GM12865 (cell line): ENCODE measurements at regions not wholly inside any gene's neighbourhood (a gene's known extent, or its start where the extent isn't known, plus 50 kb on each side); places are given as distances from the start of the nearest gene placed in this dataset.
A peak's percentile ranks its signal among the peaks of the same experiment; 100 is the strongest.

Source experiments
- DNase-seq: peaks from one replicate; pipeline ENCODE4 v3.0.0; 2010; ENCODE audit warnings: low read depth
- H3K4me3 ChIP-seq: 2 replicates; pipeline ENCODE4 v1.5.1; 2011; ENCODE audit warnings: mild to moderate bottlenecking, low read depth, low read length, control low read depth
- TF ChIP-seq, protein P1 (sequence below): IDR thresholded peaks from 2 replicates; pipeline ENCODE4 v1.5.1; 2011; ENCODE audit warnings: low read length, control low read depth, low read depth, inconsistent platforms; ENCODE audit not compliant: insufficient read depth; ENCODE audit errors: missing control alignments

DNA sequence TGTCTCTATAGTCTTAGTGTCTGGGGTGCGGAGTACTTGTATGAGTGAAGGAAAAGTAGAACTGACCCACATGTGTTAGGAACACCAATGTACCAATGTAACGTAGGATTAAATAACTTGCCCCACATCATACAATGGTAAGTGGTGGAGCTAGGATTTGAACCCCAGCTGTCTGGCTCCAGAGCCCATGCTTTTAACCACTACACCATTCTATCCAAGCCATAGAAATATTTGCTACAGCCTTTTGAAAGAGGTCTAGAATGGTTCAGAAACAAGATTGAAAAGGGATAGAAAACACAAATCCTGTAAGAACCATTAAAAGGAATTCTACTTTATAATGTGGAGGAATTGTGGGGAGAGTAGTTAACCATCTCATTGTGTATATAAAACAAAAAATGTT lies 169.9 kb upstream of the ATP6AP2 start:
- no peak for DNase-seq
- TF ChIP-seq, protein P1, sequence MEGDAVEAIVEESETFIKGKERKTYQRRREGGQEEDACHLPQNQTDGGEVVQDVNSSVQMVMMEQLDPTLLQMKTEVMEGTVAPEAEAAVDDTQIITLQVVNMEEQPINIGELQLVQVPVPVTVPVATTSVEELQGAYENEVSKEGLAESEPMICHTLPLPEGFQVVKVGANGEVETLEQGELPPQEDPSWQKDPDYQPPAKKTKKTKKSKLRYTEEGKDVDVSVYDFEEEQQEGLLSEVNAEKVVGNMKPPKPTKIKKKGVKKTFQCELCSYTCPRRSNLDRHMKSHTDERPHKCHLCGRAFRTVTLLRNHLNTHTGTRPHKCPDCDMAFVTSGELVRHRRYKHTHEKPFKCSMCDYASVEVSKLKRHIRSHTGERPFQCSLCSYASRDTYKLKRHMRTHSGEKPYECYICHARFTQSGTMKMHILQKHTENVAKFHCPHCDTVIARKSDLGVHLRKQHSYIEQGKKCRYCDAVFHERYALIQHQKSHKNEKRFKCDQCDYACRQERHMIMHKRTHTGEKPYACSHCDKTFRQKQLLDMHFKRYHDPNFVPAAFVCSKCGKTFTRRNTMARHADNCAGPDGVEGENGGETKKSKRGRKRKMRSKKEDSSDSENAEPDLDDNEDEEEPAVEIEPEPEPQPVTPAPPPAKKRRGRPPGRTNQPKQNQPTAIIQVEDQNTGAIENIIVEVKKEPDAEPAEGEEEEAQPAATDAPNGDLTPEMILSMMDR, result no peak
- no peak overlapping the region for H3K4me3 ChIP-seq

DNA sequence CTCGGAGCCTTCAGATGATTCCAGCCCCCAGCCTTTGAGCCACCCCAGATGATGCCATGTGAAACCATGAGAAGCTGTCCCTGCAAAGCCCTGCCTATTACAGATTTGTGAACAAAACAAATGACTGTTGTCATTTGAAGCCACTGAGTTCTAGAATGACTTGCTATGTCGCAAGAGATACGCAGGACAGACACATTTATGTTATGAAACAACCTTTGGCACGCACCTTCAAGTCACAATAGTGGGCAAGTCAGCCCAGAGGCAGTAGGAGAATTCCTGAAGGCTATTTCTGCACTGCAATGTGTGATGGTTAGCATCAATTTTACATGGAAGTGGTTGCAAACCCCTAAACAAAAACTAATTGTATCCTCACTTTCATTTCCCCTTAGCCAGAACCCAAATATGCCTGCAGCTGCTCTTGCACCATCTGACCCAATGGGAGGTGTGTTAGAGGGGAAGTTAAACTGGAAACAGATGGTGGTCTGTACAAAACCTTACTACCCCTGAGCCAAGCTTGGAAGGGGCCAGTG lies 174.4 kb upstream of the ATP6AP2 start:
- TF ChIP-seq, protein P1, result no peak
- DNase-seq, result peak; percentile 73
- no peak overlapping the region for H3K4me3 ChIP-seq

DNA sequence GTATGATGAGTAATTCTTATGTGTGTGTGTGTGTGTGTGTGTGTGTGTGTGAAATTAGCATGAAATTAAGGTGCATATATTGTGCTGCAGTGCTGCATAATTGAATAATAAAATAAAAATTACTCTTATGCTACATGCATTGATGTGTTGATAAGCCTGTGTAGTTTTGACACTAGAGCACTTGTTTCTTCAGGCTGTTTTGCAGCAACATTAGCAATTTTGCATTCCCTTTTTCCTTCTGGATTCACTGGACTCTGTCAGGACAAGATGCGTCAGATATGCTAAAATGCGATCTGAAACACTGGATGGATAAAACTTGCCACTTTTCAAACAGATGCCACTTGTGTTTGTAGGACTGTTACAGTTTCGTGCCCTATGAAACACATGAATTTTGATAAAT lies 175.4 kb upstream of the ATP6AP2 start:
- H3K4me3 ChIP-seq, result no peak overlapping the region
- TF ChIP-seq, protein P1, result no peak
- DNase-seq, result no peak

DNA sequence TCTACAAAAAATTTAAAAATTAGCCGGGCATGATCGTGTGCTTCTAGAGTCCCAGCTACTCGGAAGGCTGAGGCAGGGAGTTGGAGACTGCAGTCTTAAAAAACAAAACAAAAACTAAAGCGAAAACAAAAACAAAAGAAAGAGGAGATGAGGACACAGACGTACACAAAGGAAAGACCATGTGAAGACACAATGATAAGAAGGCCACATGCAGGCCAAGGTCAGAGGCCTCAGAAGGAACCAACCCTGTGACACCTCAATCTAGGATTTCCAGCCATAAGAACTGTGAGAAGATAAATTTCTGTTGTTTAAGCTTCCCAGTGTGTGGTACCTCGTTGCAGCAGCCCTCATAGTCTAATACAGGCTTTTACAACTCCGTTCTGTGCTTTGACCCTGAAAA lies 177.0 kb upstream of the ATP6AP2 start:
- no peak overlapping the region for H3K4me3 ChIP-seq
- TF ChIP-seq, protein P1, result no peak
- DNase-seq, result no peak

DNA sequence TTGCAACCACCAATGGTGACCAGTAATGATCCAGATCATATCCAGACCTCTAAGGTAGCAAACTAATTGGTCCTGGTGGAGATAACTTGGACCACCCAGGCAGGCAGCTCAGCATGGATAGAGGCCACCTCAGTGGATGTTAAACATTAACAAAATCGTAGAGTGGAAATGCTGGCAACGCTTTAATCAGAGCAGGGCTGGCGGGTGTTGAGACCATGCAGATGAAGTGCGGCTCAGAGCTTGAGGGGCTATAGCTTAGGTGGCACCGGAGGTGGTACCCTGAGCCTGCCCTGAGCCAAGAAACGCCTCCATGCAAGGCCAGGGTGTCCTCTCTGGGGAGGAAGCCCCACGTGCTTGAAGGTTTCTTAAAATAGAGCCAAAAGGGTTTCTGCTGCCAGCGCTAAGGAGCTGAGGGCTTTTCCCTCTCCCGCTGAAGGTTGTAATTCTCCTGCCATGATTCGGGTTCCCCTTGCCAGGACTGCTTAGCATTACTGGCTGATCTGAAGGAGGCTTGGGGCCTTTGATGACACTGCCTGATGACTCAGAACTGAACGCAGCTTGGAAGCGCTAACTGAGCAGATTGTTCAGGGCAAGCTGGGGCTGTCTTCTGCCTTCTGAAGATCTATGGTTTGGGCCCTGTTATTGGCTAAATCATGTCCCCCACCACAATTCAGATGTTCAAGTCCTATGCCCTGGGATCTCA lies 177.8 kb upstream of the ATP6AP2 start:
- TF ChIP-seq, protein P1, result no peak
- H3K4me3 ChIP-seq, result no peak overlapping the region
- peak; percentile 53 for DNase-seq

DNA sequence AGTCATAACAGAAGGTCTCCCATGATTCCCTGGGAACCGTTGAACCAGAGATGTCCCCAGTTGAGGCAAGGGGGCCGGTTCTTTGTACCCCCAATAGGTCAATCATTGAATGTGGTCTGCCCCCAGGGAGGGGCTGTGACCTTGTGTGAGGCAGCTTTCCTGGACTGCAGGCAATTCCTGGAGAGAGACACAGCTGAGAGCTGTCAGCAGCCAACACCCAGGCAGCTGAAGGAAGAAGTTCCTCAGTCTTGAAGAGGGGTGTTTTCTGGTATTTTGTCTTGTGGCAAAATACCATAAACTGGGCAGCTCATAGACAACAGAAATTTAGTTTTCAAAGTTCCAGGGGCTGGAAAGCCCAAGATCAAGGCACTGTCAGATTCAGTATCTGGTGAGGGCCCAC lies 185.7 kb upstream of the ATP6AP2 start:
- TF ChIP-seq, protein P1, result no peak
- no peak overlapping the region for H3K4me3 ChIP-seq
- no peak for DNase-seq

DNA sequence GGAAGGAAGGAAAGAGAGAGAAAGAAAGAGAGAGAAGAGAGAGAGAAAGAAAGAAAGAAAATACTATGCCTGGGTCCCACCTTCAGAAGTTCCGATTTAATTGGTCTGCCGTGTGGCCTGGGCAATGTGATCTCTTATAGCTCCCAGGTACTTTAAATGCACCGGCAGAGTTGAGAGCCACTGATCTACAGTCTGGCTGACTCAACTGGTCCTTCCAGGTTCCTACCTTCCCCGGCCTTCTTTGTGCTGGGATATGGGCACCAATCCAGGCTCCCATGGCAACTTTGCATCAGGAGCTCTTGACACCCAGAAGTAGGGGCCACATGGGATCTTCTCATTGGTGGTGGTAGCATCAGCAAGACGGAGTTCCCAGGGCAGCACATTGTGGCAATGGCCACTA lies 186.5 kb upstream of the ATP6AP2 start:
- H3K4me3 ChIP-seq, result no peak overlapping the region
- DNase-seq, result no peak
- TF ChIP-seq, protein P1, result no peak
